Astrocyte of the spinal cord (primary cell): ENCODE measurements at regions not wholly inside any gene's neighbourhood (a gene's known extent, or its start where the extent isn't known, plus 50 kb on each side); places are given as distances from the start of the nearest gene placed in this dataset.

Source experiments
- DNase-seq: peaks from one replicate; pipeline ENCODE4 v3.0.0; 2011; ENCODE audit warnings: low read depth, low spot score
- H3K4me3 ChIP-seq: 2 replicates; pipeline ENCODE4 v1.5.1; 2011; ENCODE audit warnings: low read depth, mild to moderate bottlenecking, low read length, moderate library complexity
- CTCF ChIP-seq: IDR thresholded peaks from 2 replicates; pipeline ENCODE4 v1.5.1; 2012; ENCODE audit warnings: low read depth, mild to moderate bottlenecking, low read length, inconsistent platforms
- in situ Hi-C: cut with HindIII; loops from 2 replicates; pipeline ENCODE4 v1.10.0; 2017; ENCODE audit warnings: low sequenced_read_pairs

- TF ChIP-seq CTCF, result no peak
- peak; percentile 65 for DNase-seq
- in situ Hi-C loops, result no loop called here
- no peak overlapping the region for H3K4me3 ChIP-seq
Observed at GRCh38 chr3:88824666-88825564, 282.5 kb upstream of the EPHA3 start.

GRCh38 chr3:88828466-88828865, 279.0 kb upstream of the EPHA3 start:
- DNase-seq, result no peak
- H3K4me3 ChIP-seq, result no peak overlapping the region
- in situ Hi-C loops, result no loop called here
- no peak for TF ChIP-seq CTCF

- TF ChIP-seq CTCF, result no peak
- H3K4me3 ChIP-seq, result no peak overlapping the region
- in situ Hi-C loops, result no loop called here
- DNase-seq, result no peak
Observed at GRCh38 chr3:88852606-88853005, 254.8 kb upstream of the EPHA3 start.

GRCh38 chr3:88863196-88863595, 244.2 kb upstream of the EPHA3 start:
- DNase-seq, result peak; percentile 57
- no peak for TF ChIP-seq CTCF
- in situ Hi-C loops, result no loop called here
- no peak overlapping the region for H3K4me3 ChIP-seq

- TF ChIP-seq CTCF, result no peak
- in situ Hi-C loops, result no loop called here
- no peak for DNase-seq
Observed at GRCh38 chr3:88876724-88877123, 230.7 kb upstream of the EPHA3 start.

GRCh38 chr3:88879905-88880304, 227.5 kb upstream of the EPHA3 start:
- in situ Hi-C loops, result no loop called here
- no peak for TF ChIP-seq CTCF
- H3K4me3 ChIP-seq, result no peak overlapping the region
- no peak for DNase-seq

More at GRCh38 chr3:88876724-88877123, 230.7 kb upstream of the EPHA3 start:
- no peak overlapping the region for H3K4me3 ChIP-seq
